NCI-H2227 treated with DMSO at 0.1 percent for 48 hours (cell line): ENCODE measurements at regions not wholly inside any gene's neighbourhood (a gene's known extent, or its start where the extent isn't known, plus 50 kb on each side); places are given as distances from the start of the nearest gene placed in this dataset.

Source experiments
- DNase-seq: peaks from one replicate; lab custom pipeline; 2025; lab: John Stamatoyannopoulos, UW

- DNase-seq: no peak
These were observed 735.0 kb downstream of the BRD1 start for GRCh38 chr22:49092716-49093115.

GRCh38 chr22:49091917-49092545 lies 735.6 kb downstream of the BRD1 start:
- no peak for DNase-seq

- no peak for DNase-seq
These were observed 736.2 kb downstream of the BRD1 start for GRCh38 chr22:49091451-49091850.

GRCh38 chr22:49090853-49091135 lies 736.9 kb downstream of the BRD1 start:
- no peak for DNase-seq

- no peak for DNase-seq
These were observed 737.4 kb downstream of the BRD1 start for GRCh38 chr22:49090061-49090852.

GRCh38 chr22:49088801-49089791 lies 738.6 kb downstream of the BRD1 start:
- DNase-seq: no peak

GRCh38 chr22:49087716-49088601 lies 739.7 kb downstream of the BRD1 start:
- DNase-seq: no peak

GRCh38 chr22:49087198-49087597 lies 740.5 kb downstream of the BRD1 start:
- no peak for DNase-seq

GRCh38 chr22:49086606-49087157 lies 741.0 kb downstream of the BRD1 start:
- no peak for DNase-seq

- DNase-seq: no peak
These were observed 741.5 kb downstream of the BRD1 start for GRCh38 chr22:49086181-49086580.

- no peak for DNase-seq
These were observed 743.5 kb downstream of the BRD1 start for GRCh38 chr22:49084206-49084605.

GRCh38 chr22:49083607-49084006 lies 744.1 kb downstream of the BRD1 start:
- DNase-seq: no peak

GRCh38 chr22:49082451-49082850 lies 745.2 kb downstream of the BRD1 start:
- no peak for DNase-seq

- no peak for DNase-seq
These were observed 745.7 kb downstream of the BRD1 start for GRCh38 chr22:49081926-49082325.

GRCh38 chr22:49081261-49081666 lies 746.4 kb downstream of the BRD1 start:
- no peak for DNase-seq

- DNase-seq: no peak
These were observed 747.0 kb downstream of the BRD1 start for GRCh38 chr22:49080631-49081030.

- DNase-seq: no peak
These were observed 747.8 kb downstream of the BRD1 start for GRCh38 chr22:49079743-49080500.

GRCh38 chr22:49079027-49079725 lies 748.5 kb downstream of the BRD1 start:
- no peak for DNase-seq

GRCh38 chr22:49078076-49078710 lies 749.5 kb downstream of the BRD1 start:
- DNase-seq: no peak
